SK-N-MC (cell line): ENCODE measurements at regions not wholly inside any gene's neighbourhood (a gene's known extent, or its start where the extent isn't known, plus 50 kb on each side); places are given as distances from the start of the nearest gene placed in this dataset.

Experiments used
- EZH2 ChIP-seq: fragments of 200-600 bp; sonication (generic); IDR thresholded peaks from one replicate; pipeline ENCODE4 v1.6.1; 2017; ENCODE audit warnings: antibody characterized with exemption
- POLR2AphosphoS5 ChIP-seq: IDR thresholded peaks from 2 replicates; pipeline ENCODE4 v1.6.1; 2012; ENCODE audit warnings: mild to moderate bottlenecking, low read depth, low read length, borderline replicate concordance

- TF ChIP-seq EZH2 (no peak), POLR2AphosphoS5 (no peak)
Observed at GRCh38 chr17:52212851-52213250, 54.3 kb upstream of the CA10 start.
